Mammary epithelial cell (primary cell): ENCODE measurements at regions not wholly inside any gene's neighbourhood (a gene's known extent, or its start where the extent isn't known, plus 50 kb on each side); places are given as distances from the start of the nearest gene placed in this dataset.

Experiments
- EZH2 ChIP-seq: IDR thresholded peaks from 2 replicates; pipeline ENCODE4 v1.6.1; 2012; ENCODE audit warnings: low read length, inconsistent platforms, borderline replicate concordance
- TF ChIP-seq, protein P1 (sequence below), 2 donors: IDR thresholded peaks in 1 of 2; conservative IDR thresholded peaks in 1 of 2; 2 replicates each; pipeline ENCODE4 v1.5.1; 2011 to 2012; ENCODE audit warnings: inconsistent platforms in 2 of 2, low read length in 2 of 2, mild to moderate bottlenecking in 2 of 2, control low read depth in 1 of 2, low read depth in 1 of 2; ENCODE audit not compliant: insufficient read depth in 1 of 2; ENCODE audit errors: extremely low read depth in 1 of 2

DNA sequence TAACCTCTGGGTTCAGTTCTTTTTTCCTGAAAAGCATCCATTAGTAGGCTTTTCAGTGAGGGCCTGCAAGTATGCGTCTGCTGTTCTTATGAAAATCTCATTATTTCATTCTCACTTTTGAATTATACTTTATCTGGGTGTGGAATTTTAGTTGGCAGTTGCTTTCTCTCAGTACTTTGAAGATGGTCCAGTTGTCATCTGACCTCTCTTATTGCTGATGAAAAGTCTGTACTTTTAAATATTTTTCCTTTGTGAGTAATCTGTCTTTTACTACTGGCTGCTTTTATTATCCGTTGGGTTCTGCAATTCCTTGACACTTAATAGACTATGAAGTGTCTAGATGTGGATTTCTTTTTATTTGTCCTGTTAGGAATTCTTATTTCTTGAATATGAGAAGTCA is 307.8 kb downstream of the CYP26B1 start:
- TF ChIP-seq, protein P1, sequence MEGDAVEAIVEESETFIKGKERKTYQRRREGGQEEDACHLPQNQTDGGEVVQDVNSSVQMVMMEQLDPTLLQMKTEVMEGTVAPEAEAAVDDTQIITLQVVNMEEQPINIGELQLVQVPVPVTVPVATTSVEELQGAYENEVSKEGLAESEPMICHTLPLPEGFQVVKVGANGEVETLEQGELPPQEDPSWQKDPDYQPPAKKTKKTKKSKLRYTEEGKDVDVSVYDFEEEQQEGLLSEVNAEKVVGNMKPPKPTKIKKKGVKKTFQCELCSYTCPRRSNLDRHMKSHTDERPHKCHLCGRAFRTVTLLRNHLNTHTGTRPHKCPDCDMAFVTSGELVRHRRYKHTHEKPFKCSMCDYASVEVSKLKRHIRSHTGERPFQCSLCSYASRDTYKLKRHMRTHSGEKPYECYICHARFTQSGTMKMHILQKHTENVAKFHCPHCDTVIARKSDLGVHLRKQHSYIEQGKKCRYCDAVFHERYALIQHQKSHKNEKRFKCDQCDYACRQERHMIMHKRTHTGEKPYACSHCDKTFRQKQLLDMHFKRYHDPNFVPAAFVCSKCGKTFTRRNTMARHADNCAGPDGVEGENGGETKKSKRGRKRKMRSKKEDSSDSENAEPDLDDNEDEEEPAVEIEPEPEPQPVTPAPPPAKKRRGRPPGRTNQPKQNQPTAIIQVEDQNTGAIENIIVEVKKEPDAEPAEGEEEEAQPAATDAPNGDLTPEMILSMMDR (conservative IDR thresholded peaks at IDR 0.05 in 1 of 2, IDR thresholded peaks at IDR 0.05 in 1 of 2; ENCODE audit: extremely low read depth in 1 of 2, insufficient read depth in 1 of 2, low read depth in 1 of 2, low read length in 2 of 2), result no peak
- TF ChIP-seq EZH2, result no peak
